Hepatocyte (in vitro differentiated cells): ENCODE measurements at regions not wholly inside any gene's neighbourhood (a gene's known extent, or its start where the extent isn't known, plus 50 kb on each side); places are given as distances from the start of the nearest gene placed in this dataset.

Experiments used
- EZH2phosphoT487 ChIP-seq: fragments of 200-600 bp; sonication (generic); IDR thresholded peaks from one replicate; pipeline ENCODE4 v1.6.1; 2018; ENCODE audit warnings: antibody characterized with exemption, mild to moderate bottlenecking, low read depth, moderate library complexity; ENCODE audit not compliant: unreplicated experiment, severe bottlenecking
- TF ChIP-seq, protein P1 (sequence below): fragments of 200-600 bp; sonication (generic); IDR thresholded peaks from 2 replicates; pipeline ENCODE4 v1.5.1; 2016; ENCODE audit warnings: antibody characterized with exemption, mild to moderate bottlenecking; ENCODE audit not compliant: poor library complexity

DNA sequence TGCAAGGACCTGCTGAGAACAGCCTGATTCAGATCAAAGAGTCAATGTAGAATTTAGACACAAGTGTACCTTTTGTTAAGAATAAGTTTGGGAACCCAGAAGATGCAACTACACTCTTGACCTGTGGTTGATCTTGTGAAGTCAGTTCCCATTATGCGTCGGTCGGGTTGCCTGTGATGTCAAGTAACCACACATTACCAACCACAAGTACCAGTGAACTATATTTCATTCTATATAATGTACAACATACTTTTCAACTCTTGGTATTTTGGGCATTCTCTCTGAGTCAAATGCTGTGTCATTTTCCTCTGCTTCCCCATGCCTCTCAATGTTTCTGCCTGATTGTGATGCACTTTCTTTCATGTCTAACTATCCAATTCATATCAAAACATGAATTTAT, 426.2 kb downstream of the ETV1 start:
- TF ChIP-seq, protein P1, sequence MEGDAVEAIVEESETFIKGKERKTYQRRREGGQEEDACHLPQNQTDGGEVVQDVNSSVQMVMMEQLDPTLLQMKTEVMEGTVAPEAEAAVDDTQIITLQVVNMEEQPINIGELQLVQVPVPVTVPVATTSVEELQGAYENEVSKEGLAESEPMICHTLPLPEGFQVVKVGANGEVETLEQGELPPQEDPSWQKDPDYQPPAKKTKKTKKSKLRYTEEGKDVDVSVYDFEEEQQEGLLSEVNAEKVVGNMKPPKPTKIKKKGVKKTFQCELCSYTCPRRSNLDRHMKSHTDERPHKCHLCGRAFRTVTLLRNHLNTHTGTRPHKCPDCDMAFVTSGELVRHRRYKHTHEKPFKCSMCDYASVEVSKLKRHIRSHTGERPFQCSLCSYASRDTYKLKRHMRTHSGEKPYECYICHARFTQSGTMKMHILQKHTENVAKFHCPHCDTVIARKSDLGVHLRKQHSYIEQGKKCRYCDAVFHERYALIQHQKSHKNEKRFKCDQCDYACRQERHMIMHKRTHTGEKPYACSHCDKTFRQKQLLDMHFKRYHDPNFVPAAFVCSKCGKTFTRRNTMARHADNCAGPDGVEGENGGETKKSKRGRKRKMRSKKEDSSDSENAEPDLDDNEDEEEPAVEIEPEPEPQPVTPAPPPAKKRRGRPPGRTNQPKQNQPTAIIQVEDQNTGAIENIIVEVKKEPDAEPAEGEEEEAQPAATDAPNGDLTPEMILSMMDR, result no peak
- TF ChIP-seq EZH2phosphoT487, result no peak
